H1 (cell line): ENCODE measurements at regions not wholly inside any gene's neighbourhood (a gene's known extent, or its start where the extent isn't known, plus 50 kb on each side); places are given as distances from the start of the nearest gene placed in this dataset.

ENCODE experiments used
- CTCF ChIA-PET: fragments of 300-600 bp; sonication (Branson Sonifier 250); formaldehyde crosslinking; loops from one replicate; lab custom pipeline; 2021; ENCODE audit not compliant: partially characterized antibody; lab: Charles Lee
- POLR2A ChIA-PET: fragments of 300-600 bp; sonication (Branson Sonifier 250); formaldehyde crosslinking; loops from one replicate; lab custom pipeline; 2021; ENCODE audit warnings: inconsistent platforms; ENCODE audit not compliant: partially characterized antibody; lab: Charles Lee
- DNase-seq, 2 experiments: peaks; one replicate each; pipeline versions ENCODE4 v3.0.0 to v3.0.0-alpha.2; 2010 to 2022; ENCODE audit warnings: low spot score in 2 of 2, low read depth in 1 of 2, mixed read lengths in 1 of 2
- FAIRE-seq: peaks from 2 replicates; lab custom pipeline; 2011; peaks lifted over from hg19 to GRCh38; lab: Jason Lieb, UNC
- H2AFZ ChIP-seq: 2 replicates; pipeline ENCODE4 v1.8.1; 2012; ENCODE audit warnings: low read length, inconsistent platforms
- H2AK5ac ChIP-seq: 2 replicates; pipeline ENCODE4 v1.6.1; 2013; ENCODE audit warnings: low read depth, low read length
- H2BK120ac ChIP-seq: replicated peaks from 2 replicates; pipeline ENCODE3; 2013; ENCODE audit warnings: low read depth, low read length, inconsistent platforms
- H2BK12ac ChIP-seq: 2 replicates; pipeline ENCODE4 v1.6.1; 2013; ENCODE audit warnings: low read depth, low read length
- H2BK15ac ChIP-seq: 2 replicates; pipeline ENCODE4 v1.6.1; 2013; ENCODE audit warnings: low read length
- H2BK20ac ChIP-seq: 2 replicates; pipeline ENCODE4 v1.6.1; 2013; ENCODE audit warnings: low read length
- H2BK5ac ChIP-seq: 2 replicates; pipeline ENCODE4 v1.6.1; 2013; ENCODE audit warnings: low read depth, low read length
- H3K14ac ChIP-seq: 2 replicates; pipeline ENCODE4 v1.6.1; 2013; ENCODE audit warnings: inconsistent platforms; ENCODE audit not compliant: insufficient read length
- H3K18ac ChIP-seq: 2 replicates; pipeline ENCODE4 v1.6.1; 2013; ENCODE audit warnings: low read length; ENCODE audit errors: extremely low read depth
- H3K23ac ChIP-seq: 2 replicates; pipeline ENCODE4 v1.6.1; 2013; ENCODE audit warnings: inconsistent platforms; ENCODE audit not compliant: insufficient read length
- H3K23me2 ChIP-seq: 2 replicates; pipeline ENCODE4 v1.6.1; 2013; ENCODE audit warnings: low read depth, low read length
- H3K27ac ChIP-seq: 2 replicates; pipeline ENCODE4 v1.6.1; 2011; ENCODE audit warnings: low read depth, low read length, inconsistent platforms
- H3K27me3 ChIP-seq, 4 experiments: replicated peaks in 1 of 4; 1 replicate in 1 of 4; 2 replicates in 3 of 4; pipeline versions ENCODE4 v1.6.1 to v1.8.1; 2011 to 2013; ENCODE audit warnings: low read length in 3 of 4, mild to moderate bottlenecking in 3 of 4, inconsistent platforms in 2 of 4, mixed read lengths in 2 of 4, moderate library complexity in 1 of 4; ENCODE audit not compliant: control insufficient read depth in 3 of 4, insufficient read depth in 3 of 4; ENCODE audit errors: extremely low read depth in 1 of 4
- H3K36me3 ChIP-seq, 4 experiments: 2 replicates each; pipeline versions ENCODE4 v1.6.1 to v1.8.1; 2011 to 2013; ENCODE audit warnings: mild to moderate bottlenecking in 4 of 4, low read length in 3 of 4, moderate library complexity in 2 of 4, control low read depth in 1 of 4, inconsistent platforms in 1 of 4; ENCODE audit not compliant: insufficient read depth in 4 of 4, control insufficient read depth in 2 of 4
- H3K4ac ChIP-seq: replicated peaks from 2 replicates; pipeline ENCODE3; 2013; ENCODE audit warnings: low read length, low read depth, mixed read lengths, inconsistent platforms; ENCODE audit not compliant: insufficient read length
- H3K4me1 ChIP-seq, 4 experiments: replicated peaks in 1 of 4; 1 replicate in 1 of 4; 2 replicates in 3 of 4; pipeline versions ENCODE4 v1.6.1 to v1.8.1; 2011 to 2013; ENCODE audit warnings: low read length in 3 of 4, inconsistent platforms in 2 of 4, mixed read lengths in 1 of 4; ENCODE audit not compliant: insufficient read depth in 4 of 4, control insufficient read depth in 3 of 4
- H3K4me2 ChIP-seq, 2 experiments: 2 replicates each; pipeline versions ENCODE4 v1.6.1 to v1.8.1; 2011 to 2013; ENCODE audit warnings: low read depth in 2 of 2, low read length in 2 of 2, control low read depth in 1 of 2, inconsistent platforms in 1 of 2, mild to moderate bottlenecking in 1 of 2; ENCODE audit not compliant: insufficient read depth in 1 of 2
- H3K4me3 ChIP-seq, 4 experiments: fragments of 200-600, 300-600 bp in 1 of 4; sonication (generic), shearing (Covaris generic), sonication (Bioruptor Twin) in 1 of 4; 2 replicates each; pipeline versions ENCODE4 v1.5.1 to v1.8.1; 2011 to 2016; ENCODE audit warnings: low read length in 4 of 4, low read depth in 3 of 4, control low read depth in 2 of 4, inconsistent platforms in 2 of 4, mild to moderate bottlenecking in 2 of 4, mixed read lengths in 1 of 4, moderate library complexity in 1 of 4; ENCODE audit not compliant: insufficient read depth in 2 of 4; ENCODE audit errors: extremely low read depth in 1 of 4
- H3K56ac ChIP-seq: replicated peaks from 2 replicates; pipeline ENCODE3; 2013; ENCODE audit warnings: low read depth, mild to moderate bottlenecking, mixed read lengths, low read length, inconsistent platforms; ENCODE audit not compliant: insufficient read length
- H3K79me1 ChIP-seq: 2 replicates; pipeline ENCODE4 v1.6.1; 2013; ENCODE audit warnings: low read depth, low read length, control low read depth
- H3K79me2 ChIP-seq, 2 experiments: 2 replicates each; pipeline versions ENCODE4 v1.6.1 to v1.8.1; 2012 to 2013; ENCODE audit warnings: low read length in 2 of 2, mild to moderate bottlenecking in 2 of 2, inconsistent platforms in 1 of 2; ENCODE audit not compliant: insufficient read depth in 2 of 2, control insufficient read depth in 1 of 2
- H3K9ac ChIP-seq, 4 experiments: replicated peaks in 1 of 4; 1 replicate in 1 of 4; 2 replicates in 3 of 4; pipeline versions ENCODE4 v1.6.1 to v1.8.1; 2011 to 2013; ENCODE audit warnings: low read depth in 3 of 4, low read length in 3 of 4, control low read depth in 2 of 4, mild to moderate bottlenecking in 2 of 4, moderate library complexity in 2 of 4, inconsistent platforms in 1 of 4; ENCODE audit errors: extremely low read depth in 1 of 4
- H3K9me3 ChIP-seq, 2 experiments: 2 replicates each; pipeline versions ENCODE4 v1.6.1 to v1.8.1; 2012 to 2013; ENCODE audit warnings: mild to moderate bottlenecking in 2 of 2, moderate library complexity in 2 of 2, control low read depth in 1 of 2, inconsistent platforms in 1 of 2, low read depth in 1 of 2, low read length in 1 of 2, mixed read lengths in 1 of 2; ENCODE audit not compliant: insufficient read depth in 2 of 2
- H4K20me1 ChIP-seq, 2 experiments: replicated peaks in 1 of 2; 2 replicates each; pipeline versions ENCODE3 to v1.8.1; 2011 to 2013; ENCODE audit warnings: inconsistent platforms in 2 of 2, low read length in 2 of 2, mild to moderate bottlenecking in 1 of 2; ENCODE audit not compliant: insufficient read depth in 2 of 2, control insufficient read depth in 1 of 2
- H4K5ac ChIP-seq: 2 replicates; pipeline ENCODE4 v1.6.1; 2013; ENCODE audit warnings: low read length, low read depth, mixed read lengths, inconsistent platforms; ENCODE audit not compliant: insufficient read length
- H4K8ac ChIP-seq: 2 replicates; pipeline ENCODE4 v1.8.0; 2013; ENCODE audit warnings: mild to moderate bottlenecking, moderate library complexity, low read length, inconsistent platforms; ENCODE audit not compliant: insufficient read depth; ENCODE audit errors: extremely low read depth
- H4K91ac ChIP-seq: replicated peaks from 2 replicates; pipeline ENCODE3; 2013; ENCODE audit warnings: low read length, mixed read lengths, inconsistent platforms; ENCODE audit not compliant: insufficient read length
- ATF3 ChIP-seq: IDR thresholded peaks from 2 replicates; pipeline ENCODE4 v1.6.1; 2011; ENCODE audit warnings: low read depth, mild to moderate bottlenecking, low read length; ENCODE audit not compliant: insufficient read depth
- CHD1 ChIP-seq: IDR thresholded peaks from 2 replicates; pipeline ENCODE4 v1.6.1; 2012; ENCODE audit warnings: low read depth, low read length, improper control_type of control experiment
- CTCF ChIP-seq, 3 experiments: IDR thresholded peaks; 1 replicate in 2 of 3; 2 replicates in 1 of 3; pipeline versions ENCODE4 v1.5.1 to v1.6.1; 2011; ENCODE audit warnings: low read length in 3 of 3, mild to moderate bottlenecking in 3 of 3, inconsistent platforms in 2 of 3, low read depth in 1 of 3, moderate library complexity in 1 of 3; ENCODE audit not compliant: insufficient read depth in 1 of 3; ENCODE audit errors: control extremely low read depth in 1 of 3
- HDAC2 ChIP-seq, 2 experiments: fragments of 300-600 bp in 1 of 2; sonication (generic) in 1 of 2; IDR thresholded peaks; 2 replicates each; pipeline ENCODE4 v1.6.1; 2011 to 2012; ENCODE audit warnings: low read depth in 2 of 2, low read length in 2 of 2, mild to moderate bottlenecking in 2 of 2, moderate library complexity in 2 of 2, borderline replicate concordance in 1 of 2, inconsistent platforms in 1 of 2
- MAX ChIP-seq: IDR thresholded peaks from 2 replicates; pipeline ENCODE4 v1.6.1; 2012; ENCODE audit warnings: inconsistent platforms
- POLR2A ChIP-seq, 2 experiments: IDR thresholded peaks; 1 replicate in 1 of 2; 2 replicates in 1 of 2; pipeline ENCODE4 v1.6.1; 2011; ENCODE audit warnings: low read depth in 2 of 2, low read length in 2 of 2, mild to moderate bottlenecking in 2 of 2; ENCODE audit errors: control extremely low read depth in 1 of 2
- POLR2AphosphoS5 ChIP-seq: IDR thresholded peaks from 2 replicates; pipeline ENCODE4 v1.6.1; 2011; ENCODE audit warnings: low read depth, low read length
- RBBP5 ChIP-seq: IDR thresholded peaks from 2 replicates; pipeline ENCODE4 v1.7.1; 2012; ENCODE audit warnings: low read depth, mild to moderate bottlenecking, inconsistent platforms, low read length, moderate library complexity, borderline replicate concordance
- SUZ12 ChIP-seq: fragments of 200-600 bp; sonication (generic); IDR thresholded peaks from 2 replicates; pipeline ENCODE4 v1.6.1; 2012; ENCODE audit warnings: mild to moderate bottlenecking, inconsistent platforms, low read length, moderate library complexity, mixed read lengths
- TEAD4 ChIP-seq: IDR thresholded peaks from 2 replicates; pipeline ENCODE4 v1.6.1; 2012; ENCODE audit warnings: low read depth, low read length, inconsistent platforms, mixed read lengths
- YY1 ChIP-seq: IDR thresholded peaks from 2 replicates; pipeline ENCODE4 v1.6.1; 2011; ENCODE audit warnings: low read depth, mild to moderate bottlenecking, low read length
- ZNF274 ChIP-seq: IDR thresholded peaks from 2 replicates; pipeline ENCODE4 v1.7.0; 2012; ENCODE audit warnings: low read length, borderline replicate concordance; ENCODE audit errors: extremely low read depth
- WGBS, 2 experiments: shearing (Covaris generic) in 1 of 2; methylation state at CpG; one replicate each; pipeline versions ENCODE4 v1.1.6 to v1.1.7; 2013 to 2015; ENCODE audit warnings: low lambda C conversion rate in 2 of 2, mixed read lengths in 2 of 2, inconsistent platforms in 1 of 2, low coverage in 1 of 2, missing lambda C conversion rate in 1 of 2; ENCODE audit not compliant: insufficient replicate concordance in 2 of 2, insufficient coverage in 1 of 2, insufficient read length in 1 of 2; ENCODE audit errors: extremely low coverage in 1 of 2, missing lambda C conversion rate in 1 of 2; 5-methylcytosine and 5-hydroxymethylcytosine counted together

- Histone ChIP-seq H4K20me1 (no peaks in the 10 kb centered on the region), H3K4me1 (no peaks in the 10 kb centered on the region), H4K8ac (no peak overlapping the region), H3K23me2 (no peaks in the 10 kb centered on the region), H2BK20ac (no peak overlapping the region), H3K23ac (no peak overlapping the region), H3K56ac (no peak overlapping the region), H3K79me2 (no peaks in the 10 kb centered on the region), H3K79me1 (no peaks in the 10 kb centered on the region), H3K18ac (no peak overlapping the region), H3K9ac (no peak overlapping the region), H4K5ac (no peak overlapping the region), H3K9me3 (no peaks in the 10 kb centered on the region), H3K27ac (no peak overlapping the region), H2BK5ac (no peak overlapping the region), H2AFZ (no peak overlapping the region), H3K4me2 (no peak overlapping the region), H2AK5ac (no peak overlapping the region), H2BK15ac (no peak overlapping the region), H3K27me3 (no peaks in the 10 kb centered on the region), H3K14ac (no peak overlapping the region), H3K36me3 (no peaks in the 10 kb centered on the region), H3K4ac (no peak overlapping the region), H3K4me3 (no peak overlapping the region), H2BK12ac (no peak overlapping the region), H4K91ac (no peak overlapping the region), H2BK120ac (no peak overlapping the region)
- no peak for DNase-seq
- CTCF ChIA-PET = no interaction called here
- WGBS, 2 experiments = 97% methylated on average over 3 of the region's 3 CpGs; no CpG with 5 or more reads in 1 of the 2 experiments
- no peak for FAIRE-seq
- POLR2A ChIA-PET = no interaction called here
- TF ChIP-seq HDAC2 (IDR thresholded peaks at IDR 0.05; ENCODE audit: borderline replicate concordance in 1 of 2, low read depth in 2 of 2, low read length in 2 of 2) (no peak), MAX (no peak), SUZ12 (no peak), ATF3 (no peak), ZNF274 (no peak), CTCF (IDR thresholded peaks at IDR 0.05; ENCODE audit: control extremely low read depth in 1 of 3, insufficient read depth in 1 of 3, low read depth in 1 of 3, low read length in 3 of 3) (no peak), RBBP5 (no peak), TEAD4 (no peak), CHD1 (no peak), POLR2AphosphoS5 (no peak), YY1 (no peak), POLR2A (IDR thresholded peaks at IDR 0.05; ENCODE audit: control extremely low read depth in 1 of 2, low read depth in 2 of 2, low read length in 2 of 2) (no peak)
These were observed 1079.7 kb downstream of the SLITRK1 start for GRCh38 chr13:82802528-82802927.
